Peyer's patch (tissue), 4 donors: ENCODE measurements at regions not wholly inside any gene's neighbourhood (a gene's known extent, or its start where the extent isn't known, plus 50 kb on each side); places are given as distances from the start of the nearest gene placed in this dataset.
"Not testable (repeated sequence)": the region's sequence is repeated elsewhere in the genome, so short reads cannot be mapped to it uniquely, and the experiment has no call there.

ENCODE experiments used
- POLR2A ChIP-seq, 2 donors: fragments of 450-650 bp; IDR thresholded peaks; one replicate each; pipeline ENCODE4 v1.5.1; 2017; ENCODE audit warnings: antibody characterized with exemption in 2 of 2, mild to moderate bottlenecking in 2 of 2, moderate library complexity in 2 of 2
- TF ChIP-seq, protein P1 (sequence below), 6 experiments: fragments of 450-650 bp in 4 of 6; fragments of 200-600 bp in 2 of 6; sonication (generic) in 1 of 6; IDR thresholded peaks; one replicate each; pipeline ENCODE4 v1.5.1; 2017 to 2019; ENCODE audit warnings: antibody characterized with exemption in 6 of 6, mild to moderate bottlenecking in 3 of 6, moderate library complexity in 1 of 6

DNA sequence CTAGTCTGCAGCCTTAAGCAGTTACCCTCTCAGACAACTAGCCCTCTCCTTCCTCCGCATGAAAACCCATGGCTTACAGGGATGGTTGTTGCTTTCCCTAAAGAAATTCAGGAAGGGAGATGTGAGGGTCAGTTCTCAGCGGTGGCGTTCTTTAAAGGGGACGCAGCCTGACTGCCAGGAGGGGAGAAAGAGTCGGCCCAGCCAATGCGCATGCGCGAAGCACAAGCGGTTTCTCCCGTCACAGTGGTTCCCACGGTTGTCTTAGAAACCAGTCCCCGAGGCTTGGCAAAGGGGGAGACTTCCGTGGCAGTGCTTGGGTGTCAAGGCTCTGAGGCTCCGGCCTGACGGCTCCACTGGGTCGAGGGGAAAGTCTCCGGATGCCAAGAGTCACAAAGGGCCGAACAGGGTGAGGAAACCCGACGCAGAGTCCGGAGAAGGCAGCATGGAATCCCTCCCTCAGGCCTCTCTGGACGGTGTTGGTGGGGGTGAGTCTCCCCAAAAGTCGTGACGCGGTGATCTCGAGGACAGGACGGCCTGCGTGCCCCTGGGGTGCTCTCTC, 140.8 kb upstream of the ANKRD20A1 start:
- TF ChIP-seq, protein P1, sequence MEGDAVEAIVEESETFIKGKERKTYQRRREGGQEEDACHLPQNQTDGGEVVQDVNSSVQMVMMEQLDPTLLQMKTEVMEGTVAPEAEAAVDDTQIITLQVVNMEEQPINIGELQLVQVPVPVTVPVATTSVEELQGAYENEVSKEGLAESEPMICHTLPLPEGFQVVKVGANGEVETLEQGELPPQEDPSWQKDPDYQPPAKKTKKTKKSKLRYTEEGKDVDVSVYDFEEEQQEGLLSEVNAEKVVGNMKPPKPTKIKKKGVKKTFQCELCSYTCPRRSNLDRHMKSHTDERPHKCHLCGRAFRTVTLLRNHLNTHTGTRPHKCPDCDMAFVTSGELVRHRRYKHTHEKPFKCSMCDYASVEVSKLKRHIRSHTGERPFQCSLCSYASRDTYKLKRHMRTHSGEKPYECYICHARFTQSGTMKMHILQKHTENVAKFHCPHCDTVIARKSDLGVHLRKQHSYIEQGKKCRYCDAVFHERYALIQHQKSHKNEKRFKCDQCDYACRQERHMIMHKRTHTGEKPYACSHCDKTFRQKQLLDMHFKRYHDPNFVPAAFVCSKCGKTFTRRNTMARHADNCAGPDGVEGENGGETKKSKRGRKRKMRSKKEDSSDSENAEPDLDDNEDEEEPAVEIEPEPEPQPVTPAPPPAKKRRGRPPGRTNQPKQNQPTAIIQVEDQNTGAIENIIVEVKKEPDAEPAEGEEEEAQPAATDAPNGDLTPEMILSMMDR (IDR thresholded peaks at IDR 0.05): not testable (repeated sequence)
- not testable (repeated sequence) for TF ChIP-seq POLR2A (IDR thresholded peaks at IDR 0.05)
